Pons (tissue), 1 donor: ENCODE measurements at regions not wholly inside any gene's neighbourhood (a gene's known extent, or its start where the extent isn't known, plus 50 kb on each side); places are given as distances from the start of the nearest gene placed in this dataset.
A peak's percentile ranks its signal among the peaks of the same experiment; 100 is the strongest.
"Not testable (repeated sequence)": the region's sequence is repeated elsewhere in the genome, so short reads cannot be mapped to it uniquely, and the experiment has no call there.

Source experiments
- DNase-seq: peaks from one replicate; pipeline ENCODE4 v3.0.0-alpha.2; 2016; ENCODE audit warnings: low spot score

GRCh38 chr9:7622481-7622880 lies 177.1 kb downstream of the DMAC1 start:
- no peak for DNase-seq

- no peak for DNase-seq
Measured at GRCh38 chr9:7615344-7615743, 184.2 kb downstream of the DMAC1 start.

GRCh38 chr9:7613931-7614330 lies 185.6 kb downstream of the DMAC1 start:
- DNase-seq, result no peak

- no peak for DNase-seq
Measured at GRCh38 chr9:7608261-7608660, 191.3 kb downstream of the DMAC1 start.

- DNase-seq, result no peak
Measured at GRCh38 chr9:7607421-7607820, 192.2 kb downstream of the DMAC1 start.

- DNase-seq, result no peak
Measured at GRCh38 chr9:7606591-7606990, 193.0 kb downstream of the DMAC1 start.

- DNase-seq, result no peak
Measured at GRCh38 chr9:7601739-7602138, 197.8 kb downstream of the DMAC1 start.

GRCh38 chr9:7597716-7598115 lies 201.9 kb downstream of the DMAC1 start:
- DNase-seq, result no peak

- DNase-seq, result no peak
Measured at GRCh38 chr9:7592321-7593316, 207.0 kb downstream of the DMAC1 start.

GRCh38 chr9:7591501-7591900 lies 208.1 kb downstream of the DMAC1 start:
- DNase-seq, result no peak

- no peak for DNase-seq
Measured at GRCh38 chr9:7580568-7580967, 219.0 kb downstream of the DMAC1 start.

- DNase-seq, result no peak
Measured at GRCh38 chr9:7579351-7579750, 220.2 kb downstream of the DMAC1 start.

GRCh38 chr9:7578951-7579350 lies 220.6 kb downstream of the DMAC1 start:
- DNase-seq, result no peak

- peak; percentile 78 for DNase-seq
Measured at GRCh38 chr9:7570107-7570720, 229.4 kb downstream of the DMAC1 start.

GRCh38 chr9:7567687-7568086 lies 231.9 kb downstream of the DMAC1 start:
- DNase-seq, result no peak

- peak; percentile 15 for DNase-seq
Measured at GRCh38 chr9:7561527-7562080, 238.0 kb downstream of the DMAC1 start.

- peak; percentile 49 for DNase-seq
Measured at GRCh38 chr9:7560669-7561305, 238.8 kb downstream of the DMAC1 start.

GRCh38 chr9:7554699-7555098 lies 244.9 kb downstream of the DMAC1 start:
- no peak for DNase-seq

GRCh38 chr9:7552706-7553105 lies 246.9 kb downstream of the DMAC1 start:
- DNase-seq, result not testable (repeated sequence)

- no peak for DNase-seq
Measured at GRCh38 chr9:7549249-7549648, 250.3 kb downstream of the DMAC1 start.

GRCh38 chr9:7546261-7546660 lies 253.3 kb downstream of the DMAC1 start:
- DNase-seq, result no peak

GRCh38 chr9:7545371-7546165 lies 254.0 kb downstream of the DMAC1 start:
- DNase-seq, result no peak
